ENCODE measurements at regions not wholly inside any gene's neighbourhood (a gene's known extent, or its start where the extent isn't known, plus 50 kb on each side); places are given as distances from the start of the nearest gene placed in this dataset.

DNA sequence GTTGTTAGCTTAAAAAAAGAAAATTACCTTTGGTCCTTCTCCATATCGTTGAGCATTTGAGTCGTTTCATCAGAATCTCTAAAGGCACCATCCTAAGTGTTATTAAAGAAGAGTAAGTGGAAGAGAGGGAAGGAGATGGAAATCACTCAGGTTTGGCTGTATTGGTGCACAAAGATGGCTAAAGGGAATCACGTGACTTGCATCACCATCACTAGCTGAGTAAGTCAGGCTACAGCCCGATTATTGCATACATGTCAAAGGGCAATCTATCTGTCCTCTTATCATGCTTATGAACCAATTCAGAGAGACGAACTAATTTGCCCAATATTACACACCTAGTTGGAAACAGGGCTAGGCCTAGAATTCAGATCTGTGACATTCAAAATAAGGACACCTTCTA is 137.6 kb downstream of the CMPK2 start (continued):
- no peak for TF ChIP-seq JUN (IDR thresholded peaks at IDR 0.05; ENCODE audit: low read depth, low read length)
- no peak for TF ChIP-seq CHD2 (IDR thresholded peaks at IDR 0.05; ENCODE audit: low read length)
- TF ChIP-seq SP4 (IDR thresholded peaks at IDR 0.05; ENCODE audit: low read length) = no peak
- TF ChIP-seq SRF (IDR thresholded peaks at IDR 0.05; ENCODE audit: low read depth, low read length) = no peak
- no peak for TF ChIP-seq HDAC2 (IDR thresholded peaks at IDR 0.05; ENCODE audit: borderline replicate concordance in 1 of 2, low read depth in 2 of 2, low read length in 2 of 2)
- TF ChIP-seq EP300 (IDR thresholded peaks at IDR 0.05; ENCODE audit: borderline replicate concordance in 1 of 2, low read depth in 2 of 2, low read length in 2 of 2) = no peak

All from H1 (cell line).